GM04504 (cell line): ENCODE measurements at regions not wholly inside any gene's neighbourhood (a gene's known extent, or its start where the extent isn't known, plus 50 kb on each side); places are given as distances from the start of the nearest gene placed in this dataset.
"Not testable (repeated sequence)": the region's sequence is repeated elsewhere in the genome, so short reads cannot be mapped to it uniquely, and the experiment has no call there.

ENCODE experiments used
- DNase-seq: peaks from one replicate; pipeline ENCODE4 v3.0.0-alpha.2; 2012; ENCODE audit warnings: low read depth

- not testable (repeated sequence) for DNase-seq
Observed at GRCh38 chr6:84821314-84821713, 56.9 kb upstream of the TBX18 start.

- no peak for DNase-seq
Observed at GRCh38 chr6:84816741-84817140, 52.3 kb upstream of the TBX18 start.

DNA sequence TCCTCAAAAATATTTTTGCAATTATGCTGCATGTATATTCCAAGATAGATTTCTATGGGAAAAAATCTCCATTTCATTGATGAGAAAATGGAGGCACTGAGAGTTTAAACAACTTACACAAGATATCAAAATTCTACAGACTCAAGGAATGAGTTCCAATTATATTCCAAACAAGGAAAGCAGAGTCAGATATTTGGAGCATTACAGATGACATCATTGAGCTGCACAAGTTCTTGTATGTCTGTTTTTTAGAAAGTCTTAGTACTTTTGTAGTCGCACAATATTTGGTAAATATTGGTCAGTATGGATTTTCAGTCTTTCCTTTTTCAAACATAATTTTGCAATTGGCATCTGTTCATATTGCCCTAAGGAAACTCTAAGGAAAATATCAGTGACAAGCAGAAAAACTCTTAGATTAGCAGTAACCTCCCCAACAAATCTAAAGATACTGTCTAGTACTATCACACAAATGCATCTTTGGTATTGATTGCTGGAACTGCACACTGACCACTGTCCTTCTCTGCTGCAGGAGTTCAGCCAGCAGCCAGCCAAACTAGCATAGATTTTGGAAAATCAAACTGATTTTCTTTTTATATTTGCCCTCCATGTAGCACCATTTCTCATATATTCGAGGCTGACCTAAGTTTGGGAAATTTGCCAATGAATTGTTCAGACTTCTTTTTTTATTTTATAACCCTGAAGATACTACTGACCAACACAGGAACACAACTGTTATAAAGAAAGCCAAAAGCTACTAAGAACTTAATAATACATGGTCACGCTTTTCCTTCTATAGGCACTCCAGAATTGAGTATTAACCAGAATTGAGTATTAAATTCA, 51.7 kb upstream of the TBX18 start:
- DNase-seq, result no peak
